ENCODE measurements at regions not wholly inside any gene's neighbourhood (a gene's known extent, or its start where the extent isn't known, plus 50 kb on each side); places are given as distances from the start of the nearest gene placed in this dataset.
A peak's percentile ranks its signal among the peaks of the same experiment; 100 is the strongest.

- Mint-ChIP-seq H3K4me3 (peak overlapping the region in 1 of 3 experiments; percentile 10), H3K4me1 (peaks cover 55% of the 10 kb centered on the region), H3K27me3 (ENCODE audit: low read depth) (no peaks in the 10 kb centered on the region), H3K36me3 (ENCODE audit: low read depth) (peaks cover 3% of the 10 kb centered on the region), H3K27ac (peak overlapping the region; percentile 17 to 73 (median 66)), H3K9me3 (peaks cover 23% of the 10 kb centered on the region)
- TF ChIP-seq, protein P1, sequence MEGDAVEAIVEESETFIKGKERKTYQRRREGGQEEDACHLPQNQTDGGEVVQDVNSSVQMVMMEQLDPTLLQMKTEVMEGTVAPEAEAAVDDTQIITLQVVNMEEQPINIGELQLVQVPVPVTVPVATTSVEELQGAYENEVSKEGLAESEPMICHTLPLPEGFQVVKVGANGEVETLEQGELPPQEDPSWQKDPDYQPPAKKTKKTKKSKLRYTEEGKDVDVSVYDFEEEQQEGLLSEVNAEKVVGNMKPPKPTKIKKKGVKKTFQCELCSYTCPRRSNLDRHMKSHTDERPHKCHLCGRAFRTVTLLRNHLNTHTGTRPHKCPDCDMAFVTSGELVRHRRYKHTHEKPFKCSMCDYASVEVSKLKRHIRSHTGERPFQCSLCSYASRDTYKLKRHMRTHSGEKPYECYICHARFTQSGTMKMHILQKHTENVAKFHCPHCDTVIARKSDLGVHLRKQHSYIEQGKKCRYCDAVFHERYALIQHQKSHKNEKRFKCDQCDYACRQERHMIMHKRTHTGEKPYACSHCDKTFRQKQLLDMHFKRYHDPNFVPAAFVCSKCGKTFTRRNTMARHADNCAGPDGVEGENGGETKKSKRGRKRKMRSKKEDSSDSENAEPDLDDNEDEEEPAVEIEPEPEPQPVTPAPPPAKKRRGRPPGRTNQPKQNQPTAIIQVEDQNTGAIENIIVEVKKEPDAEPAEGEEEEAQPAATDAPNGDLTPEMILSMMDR (IDR thresholded peaks at IDR 0.05; ENCODE audit: unreplicated experiment in 3 of 3): no peak
Measured at GRCh38 chr4:156633847-156634246, 337.8 kb downstream of the PDGFC start.

DNA sequence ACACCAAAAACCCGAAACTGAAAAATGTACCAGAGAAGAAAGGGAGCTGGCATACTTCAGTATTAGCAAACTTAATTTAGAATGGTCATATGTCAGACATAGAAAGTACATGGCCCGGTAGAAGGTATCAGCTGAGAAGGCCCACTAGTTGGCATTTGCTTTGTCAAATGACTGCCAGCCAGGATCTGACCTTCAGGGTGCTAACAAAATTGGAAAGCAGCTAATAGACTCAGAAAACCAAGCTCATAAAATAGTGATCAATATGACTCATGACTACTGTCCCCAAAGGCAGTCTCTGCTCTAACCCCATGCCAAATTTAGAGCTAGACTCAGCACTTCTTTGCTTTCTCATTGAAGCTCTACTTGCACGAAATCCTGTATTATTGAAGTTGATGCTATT, 342.7 kb downstream of the PDGFC start:
- Mint-ChIP-seq H3K27ac (no peak overlapping the region), H3K4me1 (peaks cover 17% of the 10 kb centered on the region), H3K36me3 (ENCODE audit: low read depth) (peaks cover 10% of the 10 kb centered on the region), H3K4me3 (no peak overlapping the region), H3K9me3 (peaks cover 35% of the 10 kb centered on the region), H3K27me3 (ENCODE audit: low read depth) (no peaks in the 10 kb centered on the region)
- TF ChIP-seq, protein P1 (IDR thresholded peaks at IDR 0.05; ENCODE audit: unreplicated experiment in 3 of 3): no peak

GRCh38 chr4:156623376-156623775, 348.2 kb downstream of the PDGFC start:
- H3K4me3 Mint-ChIP-seq: no peak overlapping the region
- H3K4me1 Mint-ChIP-seq: no peaks in the 10 kb centered on the region
- TF ChIP-seq, protein P1 (IDR thresholded peaks at IDR 0.05; ENCODE audit: unreplicated experiment in 3 of 3): no peak
- H3K9me3 Mint-ChIP-seq: peaks cover 10% of the 10 kb centered on the region
- no peak overlapping the region for H3K27ac Mint-ChIP-seq
- peaks cover 7% of the 10 kb centered on the region for H3K36me3 Mint-ChIP-seq (ENCODE audit: low read depth)
- H3K27me3 Mint-ChIP-seq (ENCODE audit: low read depth): no peaks in the 10 kb centered on the region

- no peaks in the 10 kb centered on the region for H3K4me1 Mint-ChIP-seq
Measured at GRCh38 chr4:156620786-156621185, 350.8 kb downstream of the PDGFC start.

DNA sequence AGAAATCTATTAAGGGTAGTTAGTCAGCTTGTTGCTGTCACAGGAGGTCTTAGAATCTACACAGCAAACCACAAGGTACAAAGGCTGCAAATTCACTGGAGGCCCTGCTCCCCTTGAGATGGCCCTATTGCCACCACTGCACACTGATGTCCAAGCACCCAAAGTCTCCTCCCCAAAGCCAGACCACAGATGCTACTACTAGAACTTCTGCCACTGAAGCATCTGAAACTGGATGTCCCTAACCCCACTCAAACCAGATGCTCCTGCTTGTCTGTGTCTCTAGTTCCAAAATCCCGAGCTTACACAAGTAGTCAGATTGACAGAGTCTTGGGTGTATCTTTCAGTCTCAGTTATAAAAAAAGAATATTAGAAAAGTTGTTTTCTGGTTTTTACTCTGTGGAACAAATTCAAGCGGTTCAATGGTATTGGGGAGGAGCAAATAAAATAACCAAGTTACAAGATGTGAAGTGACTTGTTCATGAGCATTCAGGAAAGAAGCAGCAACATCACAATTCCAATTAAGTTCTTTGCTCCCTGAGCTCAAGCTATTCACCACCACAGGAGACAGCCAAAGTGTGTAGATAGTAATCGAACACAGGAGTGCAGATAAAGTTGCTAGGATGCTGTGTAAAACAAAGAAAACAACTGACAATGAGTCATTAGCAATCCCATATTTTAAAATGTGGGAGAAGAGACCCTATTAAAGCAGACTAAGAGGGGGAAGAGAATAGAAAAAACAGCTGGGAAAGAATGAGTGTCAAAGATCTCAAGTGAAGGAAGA, 352.3 kb downstream of the PDGFC start:
- H3K36me3 Mint-ChIP-seq (ENCODE audit: low read depth): no peaks in the 10 kb centered on the region
- H3K4me1 Mint-ChIP-seq: peaks cover 13% of the 10 kb centered on the region
- TF ChIP-seq, protein P1 (IDR thresholded peaks at IDR 0.05; ENCODE audit: unreplicated experiment in 3 of 3): no peak
- H3K9me3 Mint-ChIP-seq: no peaks in the 10 kb centered on the region
- no peak overlapping the region for H3K27ac Mint-ChIP-seq
- no peaks in the 10 kb centered on the region for H3K27me3 Mint-ChIP-seq (ENCODE audit: low read depth)
- no peak overlapping the region for H3K4me3 Mint-ChIP-seq

More at GRCh38 chr4:156620786-156621185, 350.8 kb downstream of the PDGFC start:
- Mint-ChIP-seq H3K36me3 (ENCODE audit: low read depth) (no peaks in the 10 kb centered on the region), H3K27ac (no peak overlapping the region), H3K27me3 (ENCODE audit: low read depth) (no peaks in the 10 kb centered on the region), H3K4me3 (no peak overlapping the region), H3K9me3 (no peaks in the 10 kb centered on the region)
- TF ChIP-seq, protein P1 (IDR thresholded peaks at IDR 0.05; ENCODE audit: unreplicated experiment in 3 of 3): no peak

DNA sequence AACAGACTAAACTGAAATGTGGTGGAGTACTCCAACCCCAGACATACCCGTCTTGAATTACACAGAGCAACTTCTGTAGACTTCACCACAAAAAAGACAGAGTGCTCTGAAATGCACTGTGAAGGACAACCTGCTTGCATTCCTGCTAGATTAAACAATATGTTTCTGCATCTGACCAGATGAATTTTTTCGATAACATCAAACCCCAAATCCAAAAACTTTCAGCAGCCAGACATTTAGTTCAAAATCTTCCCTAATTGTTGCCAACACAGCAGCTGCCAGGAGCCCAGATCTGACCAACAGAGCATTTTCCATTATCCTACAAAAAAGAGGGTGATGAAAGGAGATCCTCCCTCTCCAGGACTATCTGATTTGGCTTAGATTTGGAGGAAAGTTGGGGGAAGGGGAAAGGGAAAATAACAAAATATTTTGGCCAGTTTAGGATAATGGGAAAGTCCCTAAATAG, 356.5 kb downstream of the PDGFC start:
- Mint-ChIP-seq H3K4me1 (peaks cover 20% of the 10 kb centered on the region), H3K27ac (peak overlapping the region; percentile 60 to 81 (median 75)), H3K9me3 (no peaks in the 10 kb centered on the region), H3K4me3 (peak overlapping the region in 1 of 3 experiments; percentile 9), H3K36me3 (ENCODE audit: low read depth) (no peaks in the 10 kb centered on the region), H3K27me3 (ENCODE audit: low read depth) (no peaks in the 10 kb centered on the region)
- TF ChIP-seq, protein P1 (IDR thresholded peaks at IDR 0.05; ENCODE audit: unreplicated experiment in 3 of 3): no peak

All from nephron (organoid).